ENCODE measurements at regions not wholly inside any gene's neighbourhood (a gene's known extent, or its start where the extent isn't known, plus 50 kb on each side); places are given as distances from the start of the nearest gene placed in this dataset.
"Not testable (repeated sequence)": the region's sequence is repeated elsewhere in the genome, so short reads cannot be mapped to it uniquely, and the experiment has no call there.

GRCh38 chr3:154658000-154658399 lies 228.0 kb upstream of the GPR149 start:
- Histone ChIP-seq H3K27ac (ENCODE audit: low read depth, low read length) (no peak overlapping the region), H2AFZ (ENCODE audit: low read length, unreplicated experiment) (no peak overlapping the region), H3K4me1 (ENCODE audit: control insufficient read depth, insufficient read depth, low read length, unreplicated experiment) (no peaks in the 10 kb centered on the region), H3K36me3 (ENCODE audit: insufficient read depth, low read length) (no peaks in the 10 kb centered on the region), H3K27me3 (ENCODE audit: insufficient read depth, low read length) (peaks cover 8% of the 10 kb centered on the region; the same call in 1 of the 2 replicates), H3K79me2 (ENCODE audit: control insufficient read depth, insufficient read depth, low read length, unreplicated experiment) (no peaks in the 10 kb centered on the region), H3K4me3 (ENCODE audit: low read depth, low read length) (no peak overlapping the region)

- Histone ChIP-seq H3K79me2 (ENCODE audit: control insufficient read depth, insufficient read depth, low read length, unreplicated experiment) (no peaks in the 10 kb centered on the region), H2AFZ (ENCODE audit: low read length, unreplicated experiment) (no peak overlapping the region)
Observed at GRCh38 chr3:154657218-154657617, 227.2 kb upstream of the GPR149 start.

DNA sequence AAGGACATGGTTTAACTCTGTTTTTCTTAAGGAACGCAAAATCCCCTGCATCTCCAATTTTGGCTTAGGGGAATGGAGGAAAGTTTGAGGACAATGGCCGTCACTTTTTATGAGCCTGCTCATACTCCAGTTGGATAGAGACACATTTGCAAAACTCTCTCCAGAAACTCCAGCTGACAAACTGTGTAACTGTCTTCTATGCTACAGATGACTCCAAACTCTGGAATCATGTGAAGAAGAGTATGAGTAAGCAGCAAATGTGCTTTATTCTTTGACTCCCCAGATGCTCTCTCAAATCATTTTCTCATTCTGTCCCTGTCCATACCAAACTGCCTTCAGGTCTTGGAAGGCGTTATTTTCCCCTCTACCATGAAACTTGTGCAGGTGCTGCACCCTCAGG lies 226.5 kb upstream of the GPR149 start:
- H3K27me3 ChIP-seq (ENCODE audit: insufficient read depth, low read length) = peaks cover 6% of the 10 kb centered on the region; the same call in 1 of the 2 replicates
- H3K4me1 ChIP-seq (ENCODE audit: control insufficient read depth, insufficient read depth, low read length, unreplicated experiment) = no peaks in the 10 kb centered on the region
- no peaks in the 10 kb centered on the region for H3K36me3 ChIP-seq (ENCODE audit: insufficient read depth, low read length)
- no peak overlapping the region for H3K4me3 ChIP-seq (ENCODE audit: low read depth, low read length)
- H3K27ac ChIP-seq (ENCODE audit: low read depth, low read length) = no peak overlapping the region
- H3K79me2 ChIP-seq (ENCODE audit: control insufficient read depth, insufficient read depth, low read length, unreplicated experiment) = no peaks in the 10 kb centered on the region
- no peak overlapping the region for H2AFZ ChIP-seq (ENCODE audit: low read length, unreplicated experiment)

More at GRCh38 chr3:154657218-154657617, 227.2 kb upstream of the GPR149 start:
- H3K36me3 ChIP-seq (ENCODE audit: insufficient read depth, low read length) = no peaks in the 10 kb centered on the region
- no peaks in the 10 kb centered on the region for H3K4me1 ChIP-seq (ENCODE audit: control insufficient read depth, insufficient read depth, low read length, unreplicated experiment)
- no peak overlapping the region for H3K4me3 ChIP-seq (ENCODE audit: low read depth, low read length)
- peaks cover 6% of the 10 kb centered on the region; the same call in 1 of the 2 replicates for H3K27me3 ChIP-seq (ENCODE audit: insufficient read depth, low read length)
- H3K27ac ChIP-seq (ENCODE audit: low read depth, low read length) = no peak overlapping the region

DNA sequence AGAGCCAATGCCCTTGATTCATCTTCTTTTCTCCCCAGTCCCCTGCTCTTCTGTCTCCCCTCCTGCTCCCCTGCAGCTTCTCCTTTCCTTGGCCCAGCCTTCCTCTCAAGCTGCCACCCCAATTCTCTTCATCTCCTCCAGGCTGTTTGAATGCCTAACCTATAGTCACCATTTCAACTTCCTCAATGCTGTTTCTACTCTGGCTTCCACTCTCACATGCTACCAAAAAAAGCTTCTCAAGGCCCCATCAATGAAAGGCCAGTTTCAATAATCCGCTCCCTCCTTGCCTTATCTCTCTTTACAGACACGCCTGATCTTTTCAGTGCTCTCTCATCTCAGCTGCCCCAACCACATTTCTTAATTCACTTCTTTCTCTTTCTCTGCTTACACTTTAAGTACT lies 212.2 kb upstream of the GPR149 start:
- no peaks in the 10 kb centered on the region for H3K27me3 ChIP-seq (ENCODE audit: insufficient read depth, low read length)
- H3K4me1 ChIP-seq (ENCODE audit: control insufficient read depth, insufficient read depth, low read length, unreplicated experiment) = no peaks in the 10 kb centered on the region
- H3K36me3 ChIP-seq (ENCODE audit: insufficient read depth, low read length) = no peaks in the 10 kb centered on the region
- H2AFZ ChIP-seq (ENCODE audit: low read length, unreplicated experiment) = no peak overlapping the region
- no peak overlapping the region for H3K4me3 ChIP-seq (ENCODE audit: low read depth, low read length)
- no peak overlapping the region for H3K27ac ChIP-seq (ENCODE audit: low read depth, low read length)
- no peaks in the 10 kb centered on the region for H3K79me2 ChIP-seq (ENCODE audit: control insufficient read depth, insufficient read depth, low read length, unreplicated experiment)

GRCh38 chr3:154625756-154626155 lies 195.8 kb upstream of the GPR149 start:
- Histone ChIP-seq H3K36me3 (ENCODE audit: insufficient read depth, low read length) (no peaks in the 10 kb centered on the region), H3K79me2 (ENCODE audit: control insufficient read depth, insufficient read depth, low read length, unreplicated experiment) (no peaks in the 10 kb centered on the region), H2AFZ (ENCODE audit: low read length, unreplicated experiment) (no peak overlapping the region), H3K27me3 (ENCODE audit: insufficient read depth, low read length) (no peaks in the 10 kb centered on the region), H3K27ac (ENCODE audit: low read depth, low read length) (no peak overlapping the region), H3K4me3 (ENCODE audit: low read depth, low read length) (no peak overlapping the region), H3K4me1 (ENCODE audit: control insufficient read depth, insufficient read depth, low read length, unreplicated experiment) (no peaks in the 10 kb centered on the region)

- not testable (repeated sequence) for H3K4me1 ChIP-seq (ENCODE audit: control insufficient read depth, insufficient read depth, low read length, unreplicated experiment); H3K27me3 ChIP-seq (ENCODE audit: insufficient read depth, low read length); H3K4me3 ChIP-seq (ENCODE audit: low read depth, low read length); H3K27ac ChIP-seq (ENCODE audit: low read depth, low read length); H3K79me2 ChIP-seq (ENCODE audit: control insufficient read depth, insufficient read depth, low read length, unreplicated experiment); H3K36me3 ChIP-seq (ENCODE audit: insufficient read depth, low read length); H2AFZ ChIP-seq (ENCODE audit: low read length, unreplicated experiment)
Observed at GRCh38 chr3:154619621-154620020, 189.6 kb upstream of the GPR149 start.

GRCh38 chr3:154616298-154616697 lies 186.3 kb upstream of the GPR149 start:
- Histone ChIP-seq H3K79me2 (ENCODE audit: control insufficient read depth, insufficient read depth, low read length, unreplicated experiment) (no peaks in the 10 kb centered on the region), H3K4me1 (ENCODE audit: control insufficient read depth, insufficient read depth, low read length, unreplicated experiment) (no peaks in the 10 kb centered on the region), H3K27ac (ENCODE audit: low read depth, low read length) (no peak overlapping the region), H3K27me3 (ENCODE audit: insufficient read depth, low read length) (no peaks in the 10 kb centered on the region), H3K4me3 (ENCODE audit: low read depth, low read length) (no peak overlapping the region), H2AFZ (ENCODE audit: low read length, unreplicated experiment) (no peak overlapping the region), H3K36me3 (ENCODE audit: insufficient read depth, low read length) (no peaks in the 10 kb centered on the region)

GRCh38 chr3:154615471-154615870 lies 185.5 kb upstream of the GPR149 start:
- Histone ChIP-seq H3K27ac (ENCODE audit: low read depth, low read length) (no peak overlapping the region), H3K4me1 (ENCODE audit: control insufficient read depth, insufficient read depth, low read length, unreplicated experiment) (no peaks in the 10 kb centered on the region), H3K4me3 (ENCODE audit: low read depth, low read length) (no peak overlapping the region)

GRCh38 chr3:154614601-154615000 lies 184.6 kb upstream of the GPR149 start:
- H3K27ac ChIP-seq (ENCODE audit: low read depth, low read length) = no peak overlapping the region

More at GRCh38 chr3:154615471-154615870, 185.5 kb upstream of the GPR149 start:
- no peaks in the 10 kb centered on the region for H3K79me2 ChIP-seq (ENCODE audit: control insufficient read depth, insufficient read depth, low read length, unreplicated experiment)
- no peaks in the 10 kb centered on the region for H3K36me3 ChIP-seq (ENCODE audit: insufficient read depth, low read length)
- H3K27me3 ChIP-seq (ENCODE audit: insufficient read depth, low read length) = no peaks in the 10 kb centered on the region
- no peak overlapping the region for H2AFZ ChIP-seq (ENCODE audit: low read length, unreplicated experiment)

DNA sequence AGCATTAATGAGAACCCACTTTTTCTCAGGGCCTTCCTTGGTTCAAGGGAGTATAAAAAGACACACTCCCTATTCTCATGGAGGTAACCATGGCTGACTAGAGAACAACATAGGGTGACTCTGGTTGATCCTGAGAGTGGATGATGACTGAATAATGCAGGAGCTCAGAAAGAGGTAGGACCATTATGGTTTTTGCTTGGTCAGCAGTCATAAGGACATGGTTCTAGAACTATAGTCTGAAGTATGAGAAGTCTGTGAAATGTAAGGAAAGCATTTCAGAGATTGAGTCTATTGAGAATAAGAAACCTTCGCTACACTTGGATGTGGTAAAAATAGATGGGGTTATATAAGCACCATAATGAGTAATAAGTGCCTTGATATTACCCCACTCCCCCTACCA lies 184.1 kb upstream of the GPR149 start:
- H3K36me3 ChIP-seq (ENCODE audit: insufficient read depth, low read length) = no peaks in the 10 kb centered on the region
- H3K79me2 ChIP-seq (ENCODE audit: control insufficient read depth, insufficient read depth, low read length, unreplicated experiment) = no peaks in the 10 kb centered on the region
- no peak overlapping the region for H2AFZ ChIP-seq (ENCODE audit: low read length, unreplicated experiment)
- H3K27me3 ChIP-seq (ENCODE audit: insufficient read depth, low read length) = no peaks in the 10 kb centered on the region
- H3K27ac ChIP-seq (ENCODE audit: low read depth, low read length) = no peak overlapping the region
- no peak overlapping the region for H3K4me3 ChIP-seq (ENCODE audit: low read depth, low read length)
- no peaks in the 10 kb centered on the region for H3K4me1 ChIP-seq (ENCODE audit: control insufficient read depth, insufficient read depth, low read length, unreplicated experiment)

More at GRCh38 chr3:154614601-154615000, 184.6 kb upstream of the GPR149 start:
- Histone ChIP-seq H3K4me1 (ENCODE audit: control insufficient read depth, insufficient read depth, low read length, unreplicated experiment) (no peaks in the 10 kb centered on the region), H3K4me3 (ENCODE audit: low read depth, low read length) (no peak overlapping the region), H3K79me2 (ENCODE audit: control insufficient read depth, insufficient read depth, low read length, unreplicated experiment) (no peaks in the 10 kb centered on the region), H3K27me3 (ENCODE audit: insufficient read depth, low read length) (no peaks in the 10 kb centered on the region), H2AFZ (ENCODE audit: low read length, unreplicated experiment) (no peak overlapping the region), H3K36me3 (ENCODE audit: insufficient read depth, low read length) (no peaks in the 10 kb centered on the region)

- no peaks in the 10 kb centered on the region for H3K36me3 ChIP-seq (ENCODE audit: insufficient read depth, low read length)
- H3K4me1 ChIP-seq (ENCODE audit: control insufficient read depth, insufficient read depth, low read length, unreplicated experiment) = no peaks in the 10 kb centered on the region
- H3K4me3 ChIP-seq (ENCODE audit: low read depth, low read length) = no peak overlapping the region
- H3K27me3 ChIP-seq (ENCODE audit: insufficient read depth, low read length) = no peaks in the 10 kb centered on the region
- H3K27ac ChIP-seq (ENCODE audit: low read depth, low read length) = no peak overlapping the region
- no peak overlapping the region for H2AFZ ChIP-seq (ENCODE audit: low read length, unreplicated experiment)
- H3K79me2 ChIP-seq (ENCODE audit: control insufficient read depth, insufficient read depth, low read length, unreplicated experiment) = no peaks in the 10 kb centered on the region
Observed at GRCh38 chr3:154602241-154602640, 172.3 kb upstream of the GPR149 start.
